CD8-positive, alpha-beta memory T cell (primary cell): ENCODE measurements at regions not wholly inside any gene's neighbourhood (a gene's known extent, or its start where the extent isn't known, plus 50 kb on each side); places are given as distances from the start of the nearest gene placed in this dataset.
"Not testable (repeated sequence)": the region's sequence is repeated elsewhere in the genome, so short reads cannot be mapped to it uniquely, and the experiment has no call there.

ENCODE experiments used
- CTCF ChIA-PET: fragments of 350-600 bp; sonication (Branson Sonifier 250); formaldehyde crosslinking; loops from one replicate; lab custom pipeline; 2021; ENCODE audit warnings: antibody characterized with exemption; lab: Charles Lee
- POLR2A ChIA-PET: fragments of 350-600 bp; sonication (Branson Sonifier 250); formaldehyde crosslinking; loops from one replicate; lab custom pipeline; 2021; ENCODE audit warnings: antibody characterized with exemption; lab: Charles Lee
- DNase-seq, 5 donors: peaks; one replicate each; pipeline versions ENCODE4 v3.0.0 to v3.0.0-alpha.2; 2020 to 2022; ENCODE audit warnings: mixed read lengths in 1 of 5
- H3K27ac ChIP-seq: one replicate; pipeline ENCODE4 v1.7.0; 2013; ENCODE audit warnings: low read depth, mild to moderate bottlenecking, low read length, moderate library complexity
- H3K27me3 ChIP-seq: 2 replicates; pipeline ENCODE4 v1.7.0; 2013; ENCODE audit warnings: low read length, mild to moderate bottlenecking; ENCODE audit not compliant: insufficient read depth, poor library complexity, severe bottlenecking
- H3K36me3 ChIP-seq: 2 replicates; pipeline ENCODE4 v1.7.0; 2013; ENCODE audit warnings: mild to moderate bottlenecking, low read length, moderate library complexity; ENCODE audit not compliant: insufficient read depth
- H3K4me1 ChIP-seq: 2 replicates; pipeline ENCODE4 v1.7.0; 2013; ENCODE audit warnings: mild to moderate bottlenecking, low read length, moderate library complexity; ENCODE audit not compliant: insufficient read depth
- H3K4me3 ChIP-seq: 2 replicates; pipeline ENCODE4 v1.7.0; 2013; ENCODE audit warnings: mild to moderate bottlenecking, low read length
- H3K9me3 ChIP-seq: 2 replicates; pipeline ENCODE4 v1.7.0; 2013; ENCODE audit warnings: mild to moderate bottlenecking, low read length
- H3K27ac Mint-ChIP-seq, 8 donors: one replicate each; pipeline ENCODE4 v1.8.0; 2020 to 2021; ENCODE audit warnings: mixed read lengths in 8 of 8, mild to moderate bottlenecking in 6 of 8, inconsistent platforms in 3 of 8, moderate library complexity in 3 of 8
- H3K27me3 Mint-ChIP-seq, 2 donors: one replicate each; pipeline ENCODE4 v1.8.0; 2020 to 2021; ENCODE audit warnings: mixed read lengths in 2 of 2, mild to moderate bottlenecking in 1 of 2, moderate library complexity in 1 of 2
- H3K36me3 Mint-ChIP-seq, 3 donors: one replicate each; pipeline ENCODE4 v1.8.0; 2020 to 2021; ENCODE audit warnings: mixed read lengths in 3 of 3, inconsistent platforms in 1 of 3, mild to moderate bottlenecking in 1 of 3
- H3K4me1 Mint-ChIP-seq, 3 donors: one replicate each; pipeline ENCODE4 v1.8.0; 2020 to 2021; ENCODE audit warnings: mixed read lengths in 3 of 3, inconsistent platforms in 1 of 3, mild to moderate bottlenecking in 1 of 3
- H3K4me3 Mint-ChIP-seq, 7 donors: one replicate each; pipeline ENCODE4 v1.8.0; 2020 to 2021; ENCODE audit warnings: mixed read lengths in 7 of 7, mild to moderate bottlenecking in 6 of 7, moderate library complexity in 4 of 7, inconsistent platforms in 2 of 7
- H3K9me3 Mint-ChIP-seq, 5 donors: one replicate each; pipeline ENCODE4 v1.8.0; 2020 to 2022; ENCODE audit warnings: mixed read lengths in 5 of 5, mild to moderate bottlenecking in 3 of 5, moderate library complexity in 2 of 5, inconsistent platforms in 1 of 5

- POLR2A ChIA-PET = no interaction called here
- H3K36me3 ChIP-seq = no peaks in the 10 kb centered on the region
- H3K27ac ChIP-seq = no peak overlapping the region
- H3K4me1 ChIP-seq = no peaks in the 10 kb centered on the region
- no peaks in the 10 kb centered on the region for H3K27me3 ChIP-seq
- peaks cover 0 to 6% of the 10 kb centered on the region in 2 donors for H3K27me3 Mint-ChIP-seq
- H3K4me1 Mint-ChIP-seq = no peaks in the 10 kb centered on the region
- CTCF ChIA-PET = no interaction called here
- H3K4me3 ChIP-seq = no peak overlapping the region
- H3K36me3 Mint-ChIP-seq = no peaks in the 10 kb centered on the region
- H3K9me3 Mint-ChIP-seq = peaks cover 6 to 24% (median 9%) of the 10 kb centered on the region in 5 donors
- no peak for DNase-seq
- H3K9me3 ChIP-seq = no peaks in the 10 kb centered on the region
- no peak overlapping the region for H3K4me3 Mint-ChIP-seq
- no peak overlapping the region for H3K27ac Mint-ChIP-seq
Observed at GRCh38 chr4:86521373-86521969, 72.6 kb upstream of the PTPN13 start.

DNA sequence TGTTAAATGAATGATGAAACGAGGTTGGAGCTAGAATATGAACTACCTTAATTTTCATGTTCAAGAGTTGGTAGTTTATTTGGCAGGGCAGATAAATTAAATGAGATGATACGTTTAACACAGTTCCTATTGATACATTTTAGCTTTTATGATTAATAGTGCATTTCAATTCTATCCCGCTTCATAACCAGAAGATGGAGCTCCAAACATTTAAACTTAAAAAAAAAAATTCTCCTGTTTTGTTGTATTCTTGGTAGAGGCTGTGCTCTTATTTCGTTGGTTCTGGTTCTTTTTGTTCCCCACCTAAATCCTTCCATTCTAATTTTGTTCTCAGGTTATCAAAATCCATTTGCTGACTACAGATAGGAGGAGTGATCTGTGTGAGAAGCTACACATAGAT lies 71.8 kb upstream of the PTPN13 start:
- ChIA-PET CTCF (no interaction called here), POLR2A (no interaction called here)
- DNase-seq = no peak
- peaks cover 0 to 6% of the 10 kb centered on the region in 2 donors for H3K27me3 Mint-ChIP-seq
- Histone ChIP-seq H3K27me3 (no peaks in the 10 kb centered on the region), H3K4me1 (no peaks in the 10 kb centered on the region), H3K4me3 (no peak overlapping the region), H3K36me3 (no peaks in the 10 kb centered on the region), H3K27ac (no peak overlapping the region), H3K9me3 (no peaks in the 10 kb centered on the region)
- H3K4me3 Mint-ChIP-seq = no peak overlapping the region
- H3K4me1 Mint-ChIP-seq = no peaks in the 10 kb centered on the region
- H3K9me3 Mint-ChIP-seq = peaks cover 6 to 24% (median 9%) of the 10 kb centered on the region in 5 donors
- H3K36me3 Mint-ChIP-seq = no peaks in the 10 kb centered on the region
- no peak overlapping the region for H3K27ac Mint-ChIP-seq

DNA sequence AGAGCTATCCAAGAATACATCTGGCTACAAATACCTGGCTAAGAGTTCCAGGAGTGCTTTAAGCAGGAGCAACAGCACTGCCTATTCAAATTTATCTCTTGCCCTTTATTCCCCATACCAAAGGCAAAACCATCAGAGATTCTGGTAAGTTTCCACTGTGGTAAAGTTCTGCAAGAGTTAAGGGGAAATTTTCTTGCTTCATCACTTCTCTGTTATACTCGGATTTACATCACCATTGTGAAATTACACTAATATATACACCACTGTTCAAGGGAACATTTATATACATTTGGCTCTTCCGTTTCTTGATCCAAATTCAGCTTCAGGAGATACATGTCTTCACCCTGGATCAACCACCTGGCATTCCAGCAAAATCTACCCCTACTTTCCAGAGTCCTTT lies 70.8 kb upstream of the PTPN13 start:
- Mint-ChIP-seq H3K9me3 (peaks cover 6 to 24% (median 9%) of the 10 kb centered on the region in 5 donors), H3K27me3 (peaks cover 0 to 6% of the 10 kb centered on the region in 2 donors), H3K4me3 (no peak overlapping the region), H3K36me3 (no peaks in the 10 kb centered on the region), H3K4me1 (no peaks in the 10 kb centered on the region), H3K27ac (no peak overlapping the region)
- Histone ChIP-seq H3K36me3 (no peaks in the 10 kb centered on the region), H3K4me3 (no peak overlapping the region), H3K27me3 (no peaks in the 10 kb centered on the region), H3K27ac (no peak overlapping the region), H3K4me1 (no peaks in the 10 kb centered on the region), H3K9me3 (no peaks in the 10 kb centered on the region)
- no peak for DNase-seq
- ChIA-PET POLR2A (no interaction called here), CTCF (no interaction called here)

- H3K9me3 ChIP-seq, H3K4me1 ChIP-seq, H3K27me3 Mint-ChIP-seq, H3K4me3 ChIP-seq, H3K4me3 Mint-ChIP-seq, CTCF ChIA-PET, H3K9me3 Mint-ChIP-seq, H3K4me1 Mint-ChIP-seq, H3K27me3 ChIP-seq, H3K36me3 ChIP-seq, H3K36me3 Mint-ChIP-seq, DNase-seq, POLR2A ChIA-PET, H3K27ac Mint-ChIP-seq, H3K27ac ChIP-seq: not testable (repeated sequence)
Observed at GRCh38 chr4:86527713-86528112, 66.4 kb upstream of the PTPN13 start.

DNA sequence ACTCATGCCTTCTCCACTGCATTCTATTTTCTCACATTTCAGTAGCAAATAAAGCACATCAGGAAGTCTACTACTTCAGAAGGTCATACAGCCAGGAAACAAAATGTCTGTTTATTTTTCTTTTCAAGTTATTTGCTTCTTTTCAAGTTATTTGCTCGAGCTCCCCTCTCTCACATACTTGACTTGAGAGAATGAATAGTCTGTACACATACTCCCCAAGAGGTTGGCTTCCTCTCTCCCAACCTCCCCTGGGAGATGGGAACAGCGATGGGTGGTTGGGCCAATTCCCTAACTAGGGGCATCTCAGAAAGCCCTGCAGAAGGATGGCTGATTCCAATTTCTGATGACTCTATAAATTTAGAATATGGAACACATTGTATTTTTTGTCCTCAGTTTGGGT lies 64.7 kb upstream of the PTPN13 start:
- Mint-ChIP-seq H3K27me3 (peaks cover under 1 to 2% of the 10 kb centered on the region in 2 donors), H3K4me1 (no peaks in the 10 kb centered on the region), H3K27ac (peak overlapping the region in 1 of 8 donors; percentile 20), H3K9me3 (peaks cover 0 to 2% (median 0%) of the 10 kb centered on the region in 5 donors), H3K4me3 (no peak overlapping the region), H3K36me3 (no peaks in the 10 kb centered on the region)
- Histone ChIP-seq H3K27me3 (no peaks in the 10 kb centered on the region), H3K36me3 (no peaks in the 10 kb centered on the region), H3K4me1 (no peaks in the 10 kb centered on the region), H3K27ac (no peak overlapping the region), H3K4me3 (no peak overlapping the region), H3K9me3 (no peaks in the 10 kb centered on the region)
- DNase-seq = no peak
- CTCF ChIA-PET = no interaction called here
- POLR2A ChIA-PET = no interaction called here

DNA sequence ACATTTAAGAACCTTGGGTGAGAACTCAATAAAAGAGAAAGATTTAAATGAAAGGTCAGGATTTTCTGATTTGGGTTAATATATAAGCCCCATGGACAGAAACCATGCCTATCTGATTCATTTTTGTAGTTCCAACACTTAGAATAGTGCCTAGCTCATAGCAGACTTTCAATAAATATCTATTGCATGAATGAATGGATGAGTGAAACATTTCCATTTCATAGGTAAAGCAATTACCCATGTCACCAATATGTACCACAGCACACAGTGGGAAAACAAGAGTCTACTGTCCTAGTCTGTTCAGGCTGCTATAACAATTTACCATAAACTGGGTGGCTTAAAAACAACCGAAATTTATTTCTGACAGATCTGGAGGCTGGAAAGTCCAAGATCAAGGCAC lies 63.9 kb upstream of the PTPN13 start:
- Mint-ChIP-seq H3K27ac (no peak overlapping the region), H3K4me3 (no peak overlapping the region), H3K27me3 (peaks cover 0 to 2% of the 10 kb centered on the region in 2 donors), H3K9me3 (peaks cover 0 to 2% (median 0%) of the 10 kb centered on the region in 5 donors), H3K36me3 (no peaks in the 10 kb centered on the region), H3K4me1 (no peaks in the 10 kb centered on the region)
- POLR2A ChIA-PET = no interaction called here
- H3K4me1 ChIP-seq = no peaks in the 10 kb centered on the region
- CTCF ChIA-PET = no interaction called here
- no peak overlapping the region for H3K27ac ChIP-seq
- DNase-seq = no peak
- no peak overlapping the region for H3K4me3 ChIP-seq
- H3K27me3 ChIP-seq = no peaks in the 10 kb centered on the region
- H3K9me3 ChIP-seq = no peaks in the 10 kb centered on the region
- no peaks in the 10 kb centered on the region for H3K36me3 ChIP-seq

- no peaks in the 10 kb centered on the region for H3K36me3 ChIP-seq
- no peaks in the 10 kb centered on the region for H3K27me3 ChIP-seq
- Mint-ChIP-seq H3K9me3 (peaks cover 0 to 2% (median 0%) of the 10 kb centered on the region in 5 donors), H3K27ac (no peak overlapping the region), H3K36me3 (no peaks in the 10 kb centered on the region), H3K27me3 (peaks cover 0 to 2% of the 10 kb centered on the region in 2 donors), H3K4me3 (no peak overlapping the region), H3K4me1 (no peaks in the 10 kb centered on the region)
- no peak overlapping the region for H3K4me3 ChIP-seq
- DNase-seq = no peak
- H3K4me1 ChIP-seq = no peaks in the 10 kb centered on the region
- ChIA-PET CTCF (no interaction called here), POLR2A (no interaction called here)
- no peaks in the 10 kb centered on the region for H3K9me3 ChIP-seq
- H3K27ac ChIP-seq = no peak overlapping the region
Observed at GRCh38 chr4:86531440-86531839, 62.7 kb upstream of the PTPN13 start.

DNA sequence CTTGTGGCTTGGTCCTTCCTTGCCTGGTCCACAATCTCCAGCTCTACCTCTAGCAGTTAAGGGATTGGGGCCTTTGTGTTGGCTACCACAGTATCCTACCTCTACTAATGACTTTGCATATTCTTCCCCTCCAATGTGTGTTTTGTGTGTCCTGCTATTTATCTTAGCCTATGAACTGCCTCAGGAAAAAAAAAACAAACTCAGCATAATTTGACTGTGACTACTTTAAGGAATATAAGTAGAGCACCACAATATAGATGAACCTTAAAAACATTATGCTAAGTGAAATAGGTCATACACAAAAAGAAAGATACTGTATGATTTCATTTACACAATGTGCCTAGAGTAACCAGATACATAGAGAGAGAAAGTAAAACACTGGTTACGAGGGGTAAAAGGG lies 61.3 kb upstream of the PTPN13 start:
- no peaks in the 10 kb centered on the region for H3K4me1 ChIP-seq
- Mint-ChIP-seq H3K4me1 (no peaks in the 10 kb centered on the region), H3K9me3 (peaks cover 0 to 2% (median 0%) of the 10 kb centered on the region in 5 donors), H3K36me3 (no peaks in the 10 kb centered on the region), H3K27ac (no peak overlapping the region), H3K27me3 (peaks cover 0 to 4% of the 10 kb centered on the region in 2 donors), H3K4me3 (no peak overlapping the region)
- no peak overlapping the region for H3K4me3 ChIP-seq
- H3K27me3 ChIP-seq = no peaks in the 10 kb centered on the region
- H3K27ac ChIP-seq = no peak overlapping the region
- ChIA-PET CTCF (no interaction called here), POLR2A (no interaction called here)
- no peak for DNase-seq
- no peaks in the 10 kb centered on the region for H3K9me3 ChIP-seq
- H3K36me3 ChIP-seq = no peaks in the 10 kb centered on the region
